ENCODE measurements at regions not wholly inside any gene's neighbourhood (a gene's known extent, or its start where the extent isn't known, plus 50 kb on each side); places are given as distances from the start of the nearest gene placed in this dataset.

- no peak overlapping the region for H3K9ac ChIP-seq (replicated peaks in 1 of 4; ENCODE audit: extremely low read depth in 1 of 4, low read depth in 3 of 4, low read length in 3 of 4)
- no peak overlapping the region for H3K56ac ChIP-seq (replicated peaks; ENCODE audit: insufficient read length, low read depth, low read length)
- no peak overlapping the region for H2BK12ac ChIP-seq (ENCODE audit: low read depth, low read length)
- peaks cover 0 to 6% (median 1%) of the 10 kb centered on the region in 4 experiments; a peak in 2 of 7 replicates for H3K4me1 ChIP-seq (replicated peaks in 1 of 4; ENCODE audit: control insufficient read depth in 3 of 4, insufficient read depth in 4 of 4, low read length in 3 of 4)
- no peak overlapping the region for H2AFZ ChIP-seq (ENCODE audit: low read length)
- no peak overlapping the region for H2BK15ac ChIP-seq (ENCODE audit: low read length)
- H3K36me3 ChIP-seq (ENCODE audit: control insufficient read depth in 2 of 4, insufficient read depth in 4 of 4, low read length in 3 of 4): no peaks in the 10 kb centered on the region
- H2BK120ac ChIP-seq (replicated peaks; ENCODE audit: low read depth, low read length): no peak overlapping the region
- H2BK20ac ChIP-seq (ENCODE audit: low read length): no peak overlapping the region
- FAIRE-seq (no peak), DNase-seq (ENCODE audit: low read depth in 1 of 2, low spot score in 2 of 2) (no peak)
- H3K9me3 ChIP-seq (ENCODE audit: insufficient read depth in 2 of 2, low read depth in 1 of 2, low read length in 1 of 2): no peaks in the 10 kb centered on the region
- no peak overlapping the region for H3K4me3 ChIP-seq (ENCODE audit: extremely low read depth in 1 of 4, insufficient read depth in 2 of 4, low read depth in 3 of 4, low read length in 4 of 4)
- H3K27ac ChIP-seq (ENCODE audit: low read depth, low read length): no peak overlapping the region
- H3K27me3 ChIP-seq (replicated peaks in 1 of 4; ENCODE audit: control insufficient read depth in 3 of 4, extremely low read depth in 1 of 4, insufficient read depth in 3 of 4, low read length in 3 of 4): no peaks in the 10 kb centered on the region
- no peak overlapping the region for H2AK5ac ChIP-seq (ENCODE audit: low read depth, low read length)
- no peaks in the 10 kb centered on the region for H3K79me1 ChIP-seq (ENCODE audit: low read depth, low read length)
- H3K23ac ChIP-seq (ENCODE audit: insufficient read length): no peak overlapping the region
- H3K4ac ChIP-seq (replicated peaks; ENCODE audit: insufficient read length, low read depth, low read length): no peak overlapping the region
- no peak overlapping the region for H2BK5ac ChIP-seq (ENCODE audit: low read depth, low read length)
- H4K20me1 ChIP-seq (replicated peaks in 1 of 2; ENCODE audit: control insufficient read depth in 1 of 2, insufficient read depth in 2 of 2, low read length in 2 of 2): no peaks in the 10 kb centered on the region
- H4K8ac ChIP-seq (ENCODE audit: extremely low read depth, insufficient read depth, low read length): no peak overlapping the region
- H3K23me2 ChIP-seq (ENCODE audit: low read depth, low read length): no peaks in the 10 kb centered on the region
- H3K79me2 ChIP-seq (ENCODE audit: control insufficient read depth in 1 of 2, insufficient read depth in 2 of 2, low read length in 2 of 2): no peaks in the 10 kb centered on the region
- H3K4me2 ChIP-seq (ENCODE audit: insufficient read depth in 1 of 2, low read depth in 2 of 2, low read length in 2 of 2): no peak overlapping the region
- no peak overlapping the region for H3K18ac ChIP-seq (ENCODE audit: extremely low read depth, low read length)
- ChIA-PET CTCF (ENCODE audit: partially characterized antibody) (no interaction called here), POLR2A (ENCODE audit: partially characterized antibody) (no interaction called here)
- H4K91ac ChIP-seq (replicated peaks; ENCODE audit: insufficient read length, low read length): no peak overlapping the region
- TF ChIP-seq JUND (IDR thresholded peaks at IDR 0.05; ENCODE audit: low read length) (no peak), E2F6 (IDR thresholded peaks at IDR 0.05) (no peak)
- WGBS, 2 experiments (ENCODE audit: extremely low coverage in 1 of 2, insufficient coverage in 1 of 2, insufficient read length in 1 of 2, insufficient replicate concordance in 2 of 2, low coverage in 1 of 2, low lambda C conversion rate in 2 of 2, missing lambda C conversion rate in 1 of 2): 94% methylated on average over 5 of the region's 5 CpGs; no CpG with 5 or more reads in 1 of the 2 experiments
- no peak overlapping the region for H3K14ac ChIP-seq (ENCODE audit: insufficient read length)
- no peak overlapping the region for H4K5ac ChIP-seq (ENCODE audit: insufficient read length, low read depth, low read length)
Measured at GRCh38 chr10:83214136-83214535, 925.2 kb upstream of the GHITM start.
